H9 (cell line): ENCODE measurements at regions not wholly inside any gene's neighbourhood (a gene's known extent, or its start where the extent isn't known, plus 50 kb on each side); places are given as distances from the start of the nearest gene placed in this dataset.

ENCODE experiments used
- DNase-seq: peaks from one replicate; pipeline ENCODE4 v3.0.0-alpha.2; 2017
- H2AFZ ChIP-seq: one replicate; pipeline ENCODE4 v1.6.1; 2013; ENCODE audit warnings: mild to moderate bottlenecking, low read length, control low read depth, moderate library complexity
- H2AK5ac ChIP-seq: 2 replicates; pipeline ENCODE4 v1.6.1; 2013; ENCODE audit warnings: low read length, control low read depth, mixed read lengths; ENCODE audit not compliant: insufficient read length
- H2BK120ac ChIP-seq: one replicate; pipeline ENCODE4 v1.6.1; 2013; ENCODE audit warnings: low read depth, mild to moderate bottlenecking, low read length, control low read depth, inconsistent platforms; ENCODE audit not compliant: poor library complexity, severe bottlenecking
- H2BK12ac ChIP-seq: 2 replicates; pipeline ENCODE4 v1.6.1; 2013; ENCODE audit warnings: low read length, control low read depth, mixed read lengths, low read depth; ENCODE audit not compliant: insufficient read length
- H2BK15ac ChIP-seq: 2 replicates; pipeline ENCODE4 v1.6.1; 2013; ENCODE audit warnings: low read depth, low read length, control low read depth
- H2BK20ac ChIP-seq: one replicate; pipeline ENCODE4 v1.6.1; 2013; ENCODE audit warnings: low read depth, mild to moderate bottlenecking, low read length, control low read depth, inconsistent platforms; ENCODE audit not compliant: poor library complexity, severe bottlenecking
- H2BK5ac ChIP-seq: 2 replicates; pipeline ENCODE4 v1.6.1; 2013; ENCODE audit warnings: low read length, control low read depth, mixed read lengths; ENCODE audit not compliant: insufficient read length
- H3K14ac ChIP-seq: 2 replicates; pipeline ENCODE4 v1.6.1; 2013; ENCODE audit warnings: low read length, control low read depth; ENCODE audit not compliant: insufficient read depth
- H3K18ac ChIP-seq: 2 replicates; pipeline ENCODE4 v1.6.1; 2013; ENCODE audit warnings: low read depth, mild to moderate bottlenecking, mixed read lengths, low read length, control low read depth; ENCODE audit not compliant: insufficient read length
- H3K23ac ChIP-seq: 2 replicates; pipeline ENCODE4 v1.6.1; 2013; ENCODE audit warnings: low read length, control low read depth, mixed read lengths, low read depth; ENCODE audit not compliant: insufficient read length
- H3K23me2 ChIP-seq: 2 replicates; pipeline ENCODE4 v1.6.1; 2013; ENCODE audit warnings: low read depth, mild to moderate bottlenecking, mixed read lengths, low read length, control low read depth; ENCODE audit not compliant: insufficient read length, poor library complexity, severe bottlenecking
- H3K27ac ChIP-seq: 2 replicates; pipeline ENCODE4 v1.5.1; 2013; ENCODE audit warnings: low read length, control low read depth, mixed read lengths, low read depth; ENCODE audit not compliant: insufficient read length
- H3K27me3 ChIP-seq: 2 replicates; pipeline ENCODE4 v1.6.1; 2013; ENCODE audit warnings: low read length, control low read depth, inconsistent platforms; ENCODE audit not compliant: insufficient read depth
- H3K4ac ChIP-seq: 2 replicates; pipeline ENCODE4 v1.6.1; 2013; ENCODE audit warnings: low read depth, mild to moderate bottlenecking, control low read depth, inconsistent platforms, low read length, moderate library complexity
- H3K4me1 ChIP-seq: 2 replicates; pipeline ENCODE4 v1.6.1; 2013; ENCODE audit warnings: low read length, control low read depth, inconsistent platforms; ENCODE audit not compliant: insufficient read depth
- H3K4me2 ChIP-seq: 2 replicates; pipeline ENCODE4 v1.6.1; 2013; ENCODE audit warnings: low read length, control low read depth, mixed read lengths; ENCODE audit not compliant: insufficient read length, insufficient read depth
- H3K56ac ChIP-seq: 2 replicates; pipeline ENCODE4 v1.6.1; 2013; ENCODE audit warnings: low read depth, mild to moderate bottlenecking, mixed read lengths, low read length, control low read depth; ENCODE audit not compliant: insufficient read length
- H3K79me1 ChIP-seq: 2 replicates; pipeline ENCODE4 v1.6.1; 2013; ENCODE audit warnings: low read depth, mild to moderate bottlenecking, moderate library complexity, low read length, control low read depth, inconsistent platforms; ENCODE audit not compliant: insufficient read depth, poor library complexity, severe bottlenecking
- H3K79me2 ChIP-seq: 2 replicates; pipeline ENCODE4 v1.6.1; 2013; ENCODE audit warnings: low read length, control low read depth, inconsistent platforms; ENCODE audit not compliant: insufficient read depth
- H3K9ac ChIP-seq: 2 replicates; pipeline ENCODE4 v1.6.1; 2013; ENCODE audit warnings: low read length, control low read depth, mixed read lengths; ENCODE audit not compliant: insufficient read length; ENCODE audit errors: extremely low read depth
- H3K9me3 ChIP-seq: one replicate; pipeline ENCODE4 v1.6.1; 2013; ENCODE audit warnings: low read depth, low read length, inconsistent platforms; ENCODE audit not compliant: control insufficient read depth
- H3T11ph ChIP-seq: one replicate; pipeline ENCODE4 v1.6.1; 2013; ENCODE audit warnings: mild to moderate bottlenecking, low read length, control low read depth, inconsistent platforms
- H4K20me1 ChIP-seq: one replicate; pipeline ENCODE4 v1.6.1; 2013; ENCODE audit not compliant: control insufficient read depth, insufficient read length, insufficient read depth
- H4K5ac ChIP-seq: 2 replicates; pipeline ENCODE4 v1.6.1; 2013; ENCODE audit warnings: low read depth, mild to moderate bottlenecking, mixed read lengths, low read length, control low read depth; ENCODE audit not compliant: insufficient read length
- H4K8ac ChIP-seq: replicated peaks from 2 replicates; pipeline ENCODE4 v1.6.1; 2013; ENCODE audit warnings: low read length, control low read depth, mixed read lengths, low read depth; ENCODE audit not compliant: insufficient read length
- H4K91ac ChIP-seq: 2 replicates; pipeline ENCODE4 v1.6.1; 2013; ENCODE audit warnings: low read depth, mild to moderate bottlenecking, moderate library complexity, mixed read lengths, low read length, control low read depth; ENCODE audit not compliant: insufficient read length
- H3K27ac Mint-ChIP-seq, 3 experiments: 2 replicates in 2 of 3; 3 replicates in 1 of 3; pipeline ENCODE4 v1.8.0; 2020 to 2021; ENCODE audit warnings: mixed read lengths in 3 of 3, mild to moderate bottlenecking in 1 of 3, moderate library complexity in 1 of 3
- H3K27me3 Mint-ChIP-seq: 2 replicates; pipeline ENCODE4 v1.8.0; 2021; ENCODE audit warnings: low read depth, mild to moderate bottlenecking, moderate library complexity, mixed read lengths
- H3K36me3 Mint-ChIP-seq, 3 experiments: 2 replicates in 2 of 3; 3 replicates in 1 of 3; pipeline ENCODE4 v1.8.0; 2020 to 2021; ENCODE audit warnings: low read depth in 3 of 3, mixed read lengths in 3 of 3; ENCODE audit not compliant: insufficient read depth in 1 of 3
- H3K4me1 Mint-ChIP-seq, 2 experiments: 2 replicates each; pipeline ENCODE4 v1.8.0; 2020; ENCODE audit warnings: mixed read lengths in 2 of 2
- H3K4me3 Mint-ChIP-seq, 2 experiments: 2 replicates in 1 of 2; 3 replicates in 1 of 2; pipeline ENCODE4 v1.8.0; 2020 to 2021; ENCODE audit warnings: mild to moderate bottlenecking in 2 of 2, mixed read lengths in 2 of 2, moderate library complexity in 1 of 2
- H3K9me3 Mint-ChIP-seq, 2 experiments: 2 replicates in 1 of 2; 3 replicates in 1 of 2; pipeline ENCODE4 v1.8.0; 2020; ENCODE audit warnings: mild to moderate bottlenecking in 2 of 2, mixed read lengths in 2 of 2, moderate library complexity in 1 of 2
- CTCF ChIP-seq: fragments of 200-600 bp; sonication (generic); conservative IDR thresholded peaks from 3 replicates; pipeline ENCODE4 v1.8.0; 2021; ENCODE audit warnings: antibody characterized with exemption, mild to moderate bottlenecking
- WGBS: extraction: QIAGEN DNeasy Blood & Tissue Kit; methylation state at CpG from one replicate; pipeline ENCODE4 v1.1.7; 2013; ENCODE audit warnings: missing lambda C conversion rate, low lambda C conversion rate, mixed read lengths; ENCODE audit not compliant: insufficient read length; ENCODE audit errors: extremely low coverage; 5-methylcytosine and 5-hydroxymethylcytosine counted together

GRCh38 chr10:129335396-129335795 lies 131.6 kb upstream of the MGMT start:
- no peaks in the 10 kb centered on the region for H4K20me1 ChIP-seq
- TF ChIP-seq CTCF: no peak
- no peak overlapping the region for H4K8ac ChIP-seq
- no peak overlapping the region for H3K18ac ChIP-seq
- no peak overlapping the region for H2BK20ac ChIP-seq
- no peak overlapping the region for H3K27ac ChIP-seq
- WGBS: no CpG with 5 or more reads among the region's 4 CpGs
- H3K79me2 ChIP-seq: no peaks in the 10 kb centered on the region
- H3K4ac ChIP-seq: no peak overlapping the region
- Mint-ChIP-seq H3K27me3 (0 out of 2 replicates have a peak, but pooled peaks cover 1% of the 10 kb centered on the region), H3K9me3 (no peaks in the 10 kb centered on the region), H3K4me3 (no peak overlapping the region), H3K27ac (no peak overlapping the region), H3K4me1 (peaks cover 10 to 21% of the 10 kb centered on the region in 2 experiments), H3K36me3 (no peaks in the 10 kb centered on the region)
- no peaks in the 10 kb centered on the region for H3K79me1 ChIP-seq
- no peak overlapping the region for H3K9ac ChIP-seq
- no peak overlapping the region for H2BK5ac ChIP-seq
- no peak overlapping the region for H3K14ac ChIP-seq
- no peak overlapping the region for H3K4me2 ChIP-seq
- no peak overlapping the region for H2AFZ ChIP-seq
- H3K4me1 ChIP-seq: 0 out of 2 replicates have a peak, but pooled peaks cover 2% of the 10 kb centered on the region
- no peaks in the 10 kb centered on the region for H3K27me3 ChIP-seq
- H2AK5ac ChIP-seq: no peak overlapping the region
- no peak overlapping the region for H3T11ph ChIP-seq
- H4K5ac ChIP-seq: no peak overlapping the region
- DNase-seq: no peak
- H3K23ac ChIP-seq: no peak overlapping the region
- no peaks in the 10 kb centered on the region for H3K9me3 ChIP-seq
- no peak overlapping the region for H4K91ac ChIP-seq
- no peak overlapping the region for H2BK15ac ChIP-seq
- no peak overlapping the region for H2BK12ac ChIP-seq
- H2BK120ac ChIP-seq: no peak overlapping the region
- H3K23me2 ChIP-seq: no peaks in the 10 kb centered on the region
- H3K56ac ChIP-seq: no peak overlapping the region
